Body of pancreas (tissue), 4 donors: ENCODE measurements at regions not wholly inside any gene's neighbourhood (a gene's known extent, or its start where the extent isn't known, plus 50 kb on each side); places are given as distances from the start of the nearest gene placed in this dataset.

Experiments
- CTCF ChIP-seq, 7 experiments: fragments of 450-650 bp in 4 of 7; fragments of 200-600 bp in 3 of 7; sonication (generic) in 3 of 7; IDR thresholded peaks; one replicate each; pipeline ENCODE4 v1.5.1; 2016 to 2019; ENCODE audit warnings: antibody characterized with exemption in 7 of 7
- POLR2A ChIP-seq, 3 donors: fragments of 450-650 bp; IDR thresholded peaks; one replicate each; pipeline ENCODE4 v1.6.1; 2016; ENCODE audit warnings: antibody characterized with exemption in 3 of 3, mild to moderate bottlenecking in 2 of 3

- no peak for TF ChIP-seq POLR2A (IDR thresholded peaks at IDR 0.05)
- TF ChIP-seq CTCF (IDR thresholded peaks at IDR 0.05): no peak
These were observed 213.9 kb upstream of the PFN2 start for GRCh38 chr3:150184426-150185071.
